ENCODE measurements at regions not wholly inside any gene's neighbourhood (a gene's known extent, or its start where the extent isn't known, plus 50 kb on each side); places are given as distances from the start of the nearest gene placed in this dataset.

GRCh38 chr1:106843518-106843917, 213.0 kb upstream of the PRMT6 start:
- TF ChIP-seq, protein P1, sequence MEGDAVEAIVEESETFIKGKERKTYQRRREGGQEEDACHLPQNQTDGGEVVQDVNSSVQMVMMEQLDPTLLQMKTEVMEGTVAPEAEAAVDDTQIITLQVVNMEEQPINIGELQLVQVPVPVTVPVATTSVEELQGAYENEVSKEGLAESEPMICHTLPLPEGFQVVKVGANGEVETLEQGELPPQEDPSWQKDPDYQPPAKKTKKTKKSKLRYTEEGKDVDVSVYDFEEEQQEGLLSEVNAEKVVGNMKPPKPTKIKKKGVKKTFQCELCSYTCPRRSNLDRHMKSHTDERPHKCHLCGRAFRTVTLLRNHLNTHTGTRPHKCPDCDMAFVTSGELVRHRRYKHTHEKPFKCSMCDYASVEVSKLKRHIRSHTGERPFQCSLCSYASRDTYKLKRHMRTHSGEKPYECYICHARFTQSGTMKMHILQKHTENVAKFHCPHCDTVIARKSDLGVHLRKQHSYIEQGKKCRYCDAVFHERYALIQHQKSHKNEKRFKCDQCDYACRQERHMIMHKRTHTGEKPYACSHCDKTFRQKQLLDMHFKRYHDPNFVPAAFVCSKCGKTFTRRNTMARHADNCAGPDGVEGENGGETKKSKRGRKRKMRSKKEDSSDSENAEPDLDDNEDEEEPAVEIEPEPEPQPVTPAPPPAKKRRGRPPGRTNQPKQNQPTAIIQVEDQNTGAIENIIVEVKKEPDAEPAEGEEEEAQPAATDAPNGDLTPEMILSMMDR (IDR thresholded peaks at IDR 0.05), result no peak
- TF ChIP-seq EZH2 (IDR thresholded peaks at IDR 0.05), result no peak
- TF ChIP-seq EZH2phosphoT487 (IDR thresholded peaks at IDR 0.05), result no peak
